Stomach (tissue), 8 donors: ENCODE measurements at regions not wholly inside any gene's neighbourhood (a gene's known extent, or its start where the extent isn't known, plus 50 kb on each side); places are given as distances from the start of the nearest gene placed in this dataset.

Source experiments
- DNase-seq, 2 donors: peaks; one replicate each; pipeline versions ENCODE4 v3.0.0 to v3.0.0-alpha.2; 2013 to 2019
- H3K27ac ChIP-seq, 5 donors: fragments of 200-600 bp in 4 of 5; sonication (generic) in 4 of 5; one replicate each; pipeline ENCODE4 v1.5.1; 2013 to 2019; ENCODE audit warnings: mild to moderate bottlenecking in 1 of 5, moderate library complexity in 1 of 5
- H3K27me3 ChIP-seq, 3 donors: fragments of 200-600 bp; sonication (generic); one replicate each; pipeline ENCODE4 v1.5.1; 2017 to 2019; ENCODE audit warnings: mixed run types in 1 of 3
- H3K36me3 ChIP-seq, 4 donors: fragments of 200-600 bp; sonication (generic); 1 replicate in 3 of 4; 2 replicates in 1 of 4; pipeline ENCODE4 v1.5.1; 2016 to 2019
- H3K4me1 ChIP-seq, 4 donors: fragments of 200-600 bp; sonication (generic); one replicate each; pipeline ENCODE4 v1.5.1; 2016 to 2019
- H3K4me3 ChIP-seq, 4 donors: fragments of 200-600 bp; sonication (generic) in 3 of 4; one replicate each; pipeline ENCODE4 v1.5.1; 2016 to 2019; ENCODE audit warnings: mild to moderate bottlenecking in 1 of 4
- H3K9me3 ChIP-seq, 4 donors: fragments of 200-600 bp; sonication (generic); one replicate each; pipeline ENCODE4 v1.5.1; 2016 to 2019
- CTCF ChIP-seq, 7 experiments: fragments of 450-650 bp in 4 of 7; fragments of 200-600 bp in 3 of 7; sonication (generic) in 3 of 7; IDR thresholded peaks; one replicate each; pipeline ENCODE4 v1.5.1; 2016 to 2019; ENCODE audit warnings: antibody characterized with exemption in 7 of 7, control low read depth in 2 of 7, mild to moderate bottlenecking in 1 of 7
- EP300 ChIP-seq: sonication (generic); formaldehyde crosslinking; IDR thresholded peaks from one replicate; pipeline ENCODE4 v1.6.1; 2017; ENCODE audit warnings: antibody characterized with exemption
- POLR2A ChIP-seq, 4 donors: fragments of 450-650 bp; IDR thresholded peaks; one replicate each; pipeline ENCODE4 v1.6.1; 2016; ENCODE audit warnings: antibody characterized with exemption in 4 of 4, control low read depth in 2 of 4, mild to moderate bottlenecking in 1 of 4, moderate library complexity in 1 of 4
- POLR2AphosphoS5 ChIP-seq, 3 donors: sonication (generic); formaldehyde crosslinking; IDR thresholded peaks; one replicate each; pipeline ENCODE4 v1.6.1; 2016; ENCODE audit warnings: antibody characterized with exemption in 3 of 3
- WGBS, 5 donors: extraction: QIAGEN DNeasy Blood & Tissue Kit in 3 of 5; methylation state at CpG; one replicate each; pipeline versions ENCODE4 v1.1.5 to v1.1.7; 2013 to 2018; 5-methylcytosine and 5-hydroxymethylcytosine counted together
- intact Hi-C: fragments of 100-400 bp; cut with DNase I; formaldehyde crosslinking; loops from one replicate; pipeline ENCODE4 v1.15.1; 2023; ENCODE audit warnings: low total_unique reads
- donor health status: healthy with polysubstance abuse.
- donor health status: Bipolar disorder and iron deficiency.
- donor health status: healthy.

- Histone ChIP-seq H3K9me3 (peaks cover 0 to 27% (median 18%) of the 10 kb centered on the region in 4 donors), H3K36me3 (no peaks in the 10 kb centered on the region), H3K4me1 (no peaks in the 10 kb centered on the region), H3K27ac (no peak overlapping the region), H3K27me3 (no peaks in the 10 kb centered on the region), H3K4me3 (no peak overlapping the region)
- no peak for DNase-seq
- no peak for TF ChIP-seq POLR2AphosphoS5 (IDR thresholded peaks at IDR 0.05)
- no peak for TF ChIP-seq POLR2A (IDR thresholded peaks at IDR 0.05)
- TF ChIP-seq CTCF (IDR thresholded peaks at IDR 0.05) = no peak
- no peak for TF ChIP-seq EP300
- 22 to 48% (median 36%) methylated on average over 1 of the region's 1 CpG for WGBS, 5 donors
- intact Hi-C loops = no loop called here
These were observed 1350.3 kb downstream of the ROBO2 start for GRCh38 chr3:78390221-78390620.

- H3K4me3 ChIP-seq = no peak overlapping the region
- no peak overlapping the region for H3K27ac ChIP-seq
- H3K4me1 ChIP-seq = no peaks in the 10 kb centered on the region
- H3K9me3 ChIP-seq = no peaks in the 10 kb centered on the region
- no peaks in the 10 kb centered on the region for H3K36me3 ChIP-seq
- intact Hi-C loops = no loop called here
- TF ChIP-seq CTCF (IDR thresholded peaks at IDR 0.05) = no peak
- no peak for TF ChIP-seq POLR2A (IDR thresholded peaks at IDR 0.05)
- no peak for TF ChIP-seq EP300
- TF ChIP-seq POLR2AphosphoS5 (IDR thresholded peaks at IDR 0.05) = no peak
- no peak for DNase-seq
- 51 to 73% (median 65%) methylated on average over 2 of the region's 2 CpGs for WGBS, 5 donors
- H3K27me3 ChIP-seq = no peaks in the 10 kb centered on the region
These were observed 1358.5 kb downstream of the ROBO2 start for GRCh38 chr3:78398401-78398800.

GRCh38 chr3:78402720-78403119 lies 1362.8 kb downstream of the ROBO2 start:
- Histone ChIP-seq H3K27ac (no peak overlapping the region), H3K4me1 (no peaks in the 10 kb centered on the region), H3K9me3 (no peaks in the 10 kb centered on the region), H3K27me3 (no peaks in the 10 kb centered on the region), H3K4me3 (no peak overlapping the region), H3K36me3 (no peaks in the 10 kb centered on the region)
- WGBS, 5 donors = 46 to 68% (median 62%) methylated on average over 1 of the region's 1 CpG
- TF ChIP-seq EP300 = no peak
- TF ChIP-seq POLR2A (IDR thresholded peaks at IDR 0.05) = no peak
- TF ChIP-seq CTCF (IDR thresholded peaks at IDR 0.05) = no peak
- intact Hi-C loops = no loop called here
- no peak for DNase-seq

- Histone ChIP-seq H3K9me3 (no peaks in the 10 kb centered on the region), H3K36me3 (no peaks in the 10 kb centered on the region), H3K27ac (no peak overlapping the region), H3K4me1 (no peaks in the 10 kb centered on the region), H3K4me3 (no peak overlapping the region), H3K27me3 (no peaks in the 10 kb centered on the region)
- intact Hi-C loops = no loop called here
- TF ChIP-seq POLR2A (IDR thresholded peaks at IDR 0.05) (no peak), EP300 (no peak), POLR2AphosphoS5 (IDR thresholded peaks at IDR 0.05) (no peak), CTCF (IDR thresholded peaks at IDR 0.05) (no peak)
- no peak for DNase-seq
- WGBS, 5 donors = 76 to 89% (median 85%) methylated on average over 3 of the region's 3 CpGs
These were observed 1362.1 kb downstream of the ROBO1 start for GRCh38 chr3:78405745-78406144.

- DNase-seq = no peak
- H3K36me3 ChIP-seq = no peaks in the 10 kb centered on the region
- TF ChIP-seq CTCF (IDR thresholded peaks at IDR 0.05) (no peak), EP300 (no peak), POLR2A (IDR thresholded peaks at IDR 0.05) (no peak), POLR2AphosphoS5 (IDR thresholded peaks at IDR 0.05) (no peak)
- intact Hi-C loops = no loop called here
- H3K9me3 ChIP-seq = no peaks in the 10 kb centered on the region
- no peaks in the 10 kb centered on the region for H3K27me3 ChIP-seq
- no peak overlapping the region for H3K27ac ChIP-seq
- no peaks in the 10 kb centered on the region for H3K4me1 ChIP-seq
- WGBS, 5 donors = 81 to 97% (median 90%) methylated on average over 2 of the region's 2 CpGs
- H3K4me3 ChIP-seq = no peak overlapping the region
These were observed 1361.4 kb downstream of the ROBO1 start for GRCh38 chr3:78406396-78406795.
